ENCODE measurements at regions not wholly inside any gene's neighbourhood (a gene's known extent, or its start where the extent isn't known, plus 50 kb on each side); places are given as distances from the start of the nearest gene placed in this dataset.

DNA sequence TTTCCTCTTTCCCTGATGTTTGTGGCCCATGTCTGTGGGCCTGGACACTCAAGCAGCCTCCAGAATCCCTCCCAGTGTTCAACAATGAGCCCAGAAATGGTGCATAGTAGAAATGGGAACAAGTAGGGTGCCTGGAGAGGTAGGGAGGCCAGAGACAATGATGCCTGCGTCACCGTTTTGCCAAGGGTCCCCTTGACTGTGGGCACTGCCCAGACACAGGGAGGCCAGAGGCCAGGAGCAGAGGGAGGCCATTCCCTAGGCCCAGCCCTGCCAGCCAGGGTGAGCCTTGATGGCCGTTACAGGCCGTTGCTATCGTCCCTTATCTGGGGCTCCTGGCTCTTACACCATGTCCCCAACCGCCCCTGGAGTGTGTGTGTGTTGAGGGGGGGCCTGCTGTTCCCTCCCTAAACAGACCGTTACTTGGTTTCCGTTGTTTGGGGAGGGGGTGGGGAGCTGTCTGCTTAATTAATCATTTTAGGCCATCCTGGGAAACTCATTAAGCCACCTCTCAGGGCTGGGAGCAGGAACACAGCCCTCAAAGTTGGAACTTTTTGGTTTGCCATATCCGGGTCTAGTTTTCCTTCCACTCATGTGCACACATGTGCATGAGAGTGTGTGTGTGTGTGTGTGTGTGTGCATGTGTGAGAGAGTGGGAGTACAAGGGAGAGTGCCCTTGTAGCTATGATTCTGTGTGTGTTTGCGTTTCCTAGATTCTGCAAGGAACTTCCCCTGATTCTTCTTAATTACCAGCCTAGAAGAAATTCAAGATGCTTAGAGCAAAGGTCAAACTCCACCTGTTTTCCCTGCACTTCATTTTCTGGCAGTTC lies 135.2 kb upstream of the HAAO start:
- H3K4me3 Mint-ChIP-seq = no peak overlapping the region
- ATAC-seq (replicated peaks in 1 of 4) = no peak
- WGBS (ENCODE audit: insufficient coverage) = 73% methylated on average over 2 of the region's 10 CpGs

DNA sequence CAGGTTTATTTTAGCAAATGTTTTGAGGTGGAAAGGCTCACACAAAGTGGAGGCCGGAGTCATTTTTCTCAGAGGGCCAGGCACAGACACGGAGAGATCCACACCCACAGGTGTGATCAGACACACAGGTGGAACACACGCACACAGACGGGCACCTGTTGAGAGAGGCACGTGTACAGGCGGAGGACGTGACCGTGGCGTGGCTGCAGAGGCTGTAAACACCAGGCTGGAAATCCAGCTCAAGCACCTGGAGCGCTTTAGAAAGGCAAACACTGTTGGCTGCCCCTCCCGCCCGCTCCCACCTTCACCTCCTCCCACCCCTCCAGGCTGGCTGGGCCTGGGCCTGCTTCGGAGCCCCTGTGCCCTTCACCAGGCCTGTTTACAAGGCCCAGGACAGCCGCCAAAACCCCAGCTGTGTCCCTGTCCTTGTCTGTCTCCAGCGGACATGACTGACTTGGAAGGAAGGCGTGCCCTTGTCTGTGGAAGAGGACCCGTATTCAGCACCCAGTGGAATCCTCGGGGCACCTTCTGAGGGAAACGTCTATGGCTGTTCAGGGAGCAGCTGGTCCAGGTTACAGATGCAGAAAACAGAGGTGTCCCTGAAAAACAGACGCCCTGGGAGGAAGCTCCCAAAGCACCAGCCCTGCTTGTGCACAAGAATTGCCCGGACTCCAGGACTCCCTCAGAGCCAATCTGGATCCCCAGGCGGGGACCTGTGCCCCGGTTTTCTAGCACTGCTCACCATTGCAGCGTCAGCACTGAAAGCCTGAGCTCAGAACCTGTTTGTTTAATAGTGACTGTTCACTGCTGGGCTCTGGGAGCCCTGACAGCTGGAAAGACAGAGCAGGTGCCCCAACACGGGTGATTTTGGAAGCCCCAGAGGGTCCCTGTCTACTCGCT lies 134.3 kb upstream of the HAAO start:
- ATAC-seq (replicated peaks in 1 of 4) (no peak), DNase-seq (no peak)
- no peaks in the 10 kb centered on the region for H3K9me3 Mint-ChIP-seq
- no peaks in the 10 kb centered on the region for H3K4me1 Mint-ChIP-seq
- no peaks in the 10 kb centered on the region for H3K36me3 ChIP-seq (ENCODE audit: control insufficient read depth in 2 of 2, extremely low read depth in 1 of 2, insufficient read depth in 1 of 2, low read length in 1 of 2)
- H3K4me3 Mint-ChIP-seq = no peak overlapping the region
- no peaks in the 10 kb centered on the region for H3K36me3 Mint-ChIP-seq
- ChIA-PET CTCF (interaction anchor here (0.6 to 0.7 kb wide), 2 partner anchors 558 to 686 kb away, joined by 4 to 5 read pairs; no protein-coding TSS in a partner anchor), POLR2A (no interaction called here)
- H3K4me3 ChIP-seq (ENCODE audit: control insufficient read depth in 1 of 2, extremely low read depth in 1 of 2, low read length in 1 of 2) = no peak overlapping the region
- no peaks in the 10 kb centered on the region for H3K4me1 ChIP-seq (ENCODE audit: control insufficient read depth in 1 of 2, extremely low read depth in 1 of 2, insufficient read depth in 2 of 2, low read length in 2 of 2)
- H3K27ac ChIP-seq (ENCODE audit: low read length) = no peak overlapping the region
- no peaks in the 10 kb centered on the region for H3K9me3 ChIP-seq
- peaks cover 0 to 9% of the 10 kb centered on the region in 2 experiments for H3K27me3 ChIP-seq (replicated peaks in 1 of 2; ENCODE audit: control insufficient read depth in 2 of 2, extremely low read depth in 1 of 2, insufficient read depth in 2 of 2, low read length in 1 of 2)
- H3K27ac Mint-ChIP-seq = no peak overlapping the region
- no peaks in the 10 kb centered on the region for H3K27me3 Mint-ChIP-seq
- 83% methylated on average over 25 of the region's 26 CpGs for WGBS (ENCODE audit: insufficient coverage)

More for the DNA sequence above, 135.2 kb upstream of the HAAO start:
- no peak overlapping the region for H3K27ac ChIP-seq (ENCODE audit: low read length)
- CTCF ChIA-PET = no interaction called here
- POLR2A ChIA-PET = no interaction called here
- Mint-ChIP-seq H3K27me3 (no peaks in the 10 kb centered on the region), H3K9me3 (no peaks in the 10 kb centered on the region), H3K36me3 (no peaks in the 10 kb centered on the region), H3K27ac (no peak overlapping the region), H3K4me1 (no peaks in the 10 kb centered on the region)
- no peaks in the 10 kb centered on the region for H3K36me3 ChIP-seq (ENCODE audit: control insufficient read depth in 2 of 2, extremely low read depth in 1 of 2, insufficient read depth in 1 of 2, low read length in 1 of 2)
- no peak for DNase-seq
- no peaks in the 10 kb centered on the region for H3K9me3 ChIP-seq
- peaks cover 0 to 9% of the 10 kb centered on the region in 2 experiments for H3K27me3 ChIP-seq (replicated peaks in 1 of 2; ENCODE audit: control insufficient read depth in 2 of 2, extremely low read depth in 1 of 2, insufficient read depth in 2 of 2, low read length in 1 of 2)
- no peak overlapping the region for H3K4me3 ChIP-seq (ENCODE audit: control insufficient read depth in 1 of 2, extremely low read depth in 1 of 2, low read length in 1 of 2)
- H3K4me1 ChIP-seq (ENCODE audit: control insufficient read depth in 1 of 2, extremely low read depth in 1 of 2, insufficient read depth in 2 of 2, low read length in 2 of 2) = no peaks in the 10 kb centered on the region

DNA sequence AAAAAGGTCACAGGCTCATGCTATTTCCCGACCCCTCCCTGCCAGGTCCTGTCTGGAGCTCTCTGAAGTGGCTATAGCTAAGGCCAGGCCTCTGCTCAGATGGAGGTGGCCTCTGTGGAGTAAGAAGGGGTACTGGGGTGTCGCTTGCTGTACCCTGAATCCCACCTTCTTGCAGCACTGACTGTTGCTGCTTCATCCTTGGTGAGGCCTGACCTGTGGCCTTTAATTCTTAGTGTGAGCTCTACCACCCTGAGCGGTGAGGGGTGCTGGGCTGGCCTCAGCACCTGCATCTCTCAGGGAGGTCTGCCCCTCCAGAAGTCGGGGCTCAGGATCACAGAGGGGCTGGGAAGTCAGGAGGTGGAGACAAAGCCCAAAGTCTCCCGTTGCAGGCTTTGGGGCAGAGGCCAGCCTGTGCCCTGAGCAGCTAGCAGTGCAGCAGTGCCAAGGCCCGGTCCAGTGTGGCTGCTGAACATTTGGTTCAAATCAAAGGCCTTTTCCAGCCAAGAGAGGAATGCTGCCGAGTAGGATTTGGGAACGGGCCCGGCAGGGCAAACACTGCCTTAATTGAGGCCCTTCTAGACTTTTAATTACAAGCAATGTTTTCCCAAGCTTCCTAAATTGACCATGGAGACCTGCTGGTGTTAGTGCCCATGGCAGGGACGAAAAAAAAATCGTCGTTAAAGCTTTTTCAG lies 133.5 kb upstream of the HAAO start:
- Histone ChIP-seq H3K4me3 (ENCODE audit: control insufficient read depth in 1 of 2, extremely low read depth in 1 of 2, low read length in 1 of 2) (no peak overlapping the region), H3K27ac (ENCODE audit: low read length) (no peak overlapping the region), H3K27me3 (replicated peaks in 1 of 2; ENCODE audit: control insufficient read depth in 2 of 2, extremely low read depth in 1 of 2, insufficient read depth in 2 of 2, low read length in 1 of 2) (peaks cover 0 to 13% of the 10 kb centered on the region in 2 experiments), H3K9me3 (no peaks in the 10 kb centered on the region), H3K4me1 (ENCODE audit: control insufficient read depth in 1 of 2, extremely low read depth in 1 of 2, insufficient read depth in 2 of 2, low read length in 2 of 2) (no peaks in the 10 kb centered on the region), H3K36me3 (ENCODE audit: control insufficient read depth in 2 of 2, extremely low read depth in 1 of 2, insufficient read depth in 1 of 2, low read length in 1 of 2) (no peaks in the 10 kb centered on the region)
- no peak overlapping the region for H3K4me3 Mint-ChIP-seq
- 77% methylated on average over 9 of the region's 12 CpGs for WGBS (ENCODE audit: insufficient coverage)
- no peaks in the 10 kb centered on the region for H3K36me3 Mint-ChIP-seq
- H3K9me3 Mint-ChIP-seq = no peaks in the 10 kb centered on the region
- H3K27ac Mint-ChIP-seq = no peak overlapping the region
- H3K4me1 Mint-ChIP-seq = no peaks in the 10 kb centered on the region
- no peaks in the 10 kb centered on the region for H3K27me3 Mint-ChIP-seq
- ChIA-PET POLR2A (no interaction called here), CTCF (interaction anchor here (0.6 to 0.7 kb wide), 2 partner anchors 559 to 687 kb away, joined by 4 to 5 read pairs; no protein-coding TSS in a partner anchor)
- DNase-seq (no peak), ATAC-seq (replicated peaks in 1 of 4) (no peak)

DNA sequence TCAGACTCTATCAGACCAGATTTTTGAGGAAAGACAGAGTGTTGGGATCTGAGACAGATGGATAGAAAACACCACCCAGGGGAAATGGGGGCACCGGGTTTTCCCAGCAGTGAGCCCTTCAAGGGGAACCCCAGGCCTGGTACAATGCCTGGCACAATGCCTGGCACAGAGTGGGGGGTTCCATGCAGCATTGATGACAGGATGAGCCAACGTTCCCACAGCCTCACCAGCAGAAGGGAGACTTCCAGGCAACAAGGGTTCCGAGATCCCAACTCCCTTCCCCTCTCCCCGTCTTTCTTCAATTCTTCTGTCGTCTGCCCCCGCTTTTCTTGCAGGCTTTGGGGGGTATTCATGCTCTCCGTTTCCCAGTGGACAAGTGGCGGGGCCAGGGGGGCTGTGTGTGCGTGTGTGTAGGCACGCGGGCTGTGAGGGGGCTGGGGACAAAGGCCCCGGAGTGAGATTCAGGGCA lies 132.1 kb upstream of the HAAO start:
- H3K27me3 ChIP-seq (replicated peaks in 1 of 2; ENCODE audit: control insufficient read depth in 2 of 2, extremely low read depth in 1 of 2, insufficient read depth in 2 of 2, low read length in 1 of 2) = peaks cover 0 to 13% of the 10 kb centered on the region in 2 experiments
- H3K4me1 Mint-ChIP-seq = no peaks in the 10 kb centered on the region
- ATAC-seq (replicated peaks in 1 of 4) (no peak), DNase-seq (no peak)
- H3K9me3 Mint-ChIP-seq = no peaks in the 10 kb centered on the region
- H3K27ac Mint-ChIP-seq = no peak overlapping the region
- no peak overlapping the region for H3K27ac ChIP-seq (ENCODE audit: low read length)
- no peaks in the 10 kb centered on the region for H3K36me3 ChIP-seq (ENCODE audit: control insufficient read depth in 2 of 2, extremely low read depth in 1 of 2, insufficient read depth in 1 of 2, low read length in 1 of 2)
- POLR2A ChIA-PET = no interaction called here
- H3K27me3 Mint-ChIP-seq = no peaks in the 10 kb centered on the region
- WGBS (ENCODE audit: insufficient coverage) = 86% methylated on average over 1 of the region's 12 CpGs
- no peak overlapping the region for H3K4me3 ChIP-seq (ENCODE audit: control insufficient read depth in 1 of 2, extremely low read depth in 1 of 2, low read length in 1 of 2)
- H3K9me3 ChIP-seq = no peaks in the 10 kb centered on the region
- H3K36me3 Mint-ChIP-seq = no peaks in the 10 kb centered on the region
- no peak overlapping the region for H3K4me3 Mint-ChIP-seq
- CTCF ChIA-PET = interaction anchor here in 1 of 2 donors (0.5 kb wide), 1 partner anchor 94 kb away, joined by 4 read pairs; no protein-coding TSS in a partner anchor
- no peaks in the 10 kb centered on the region for H3K4me1 ChIP-seq (ENCODE audit: control insufficient read depth in 1 of 2, extremely low read depth in 1 of 2, insufficient read depth in 2 of 2, low read length in 2 of 2)

DNA sequence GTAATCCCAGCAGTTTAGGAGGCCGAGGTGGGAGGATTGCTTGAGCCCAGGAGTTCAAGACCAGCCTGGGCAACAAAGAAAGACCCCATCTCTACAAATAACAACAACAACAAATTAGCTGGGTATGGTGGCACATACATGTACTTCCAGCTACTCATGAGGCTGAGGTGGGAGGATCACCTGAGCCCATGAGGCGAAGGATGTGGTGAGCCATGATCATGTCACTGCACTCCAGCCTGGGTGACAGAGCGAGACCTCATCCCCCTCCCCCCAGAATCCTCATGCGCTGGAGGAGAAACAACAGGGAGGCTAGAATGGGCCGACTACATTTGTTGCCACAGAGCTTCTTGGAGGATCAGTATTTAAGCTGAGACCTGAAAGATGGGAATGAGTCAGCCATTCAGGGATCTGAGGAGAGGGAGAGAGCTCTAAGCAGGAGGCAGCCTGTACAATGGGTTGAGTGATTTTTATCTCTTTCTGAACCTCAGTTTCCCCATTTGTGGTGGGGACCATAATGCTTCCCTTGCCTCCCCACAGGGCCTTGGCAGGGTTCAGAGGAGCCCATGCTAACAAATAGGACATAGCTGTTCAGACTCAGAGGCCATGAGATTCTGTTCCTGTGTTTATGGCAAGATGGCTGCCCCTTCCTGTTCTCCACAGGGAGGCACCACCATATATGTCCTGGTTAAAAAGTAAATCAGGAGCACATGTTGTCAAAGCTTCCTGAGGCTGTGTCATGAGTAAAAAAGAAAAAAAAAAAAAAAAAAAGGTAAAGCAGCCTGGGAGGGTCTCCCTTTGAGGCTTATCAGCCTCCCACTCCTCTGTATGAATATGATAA lies 131.4 kb upstream of the HAAO start:
- Histone ChIP-seq H3K9me3 (no peaks in the 10 kb centered on the region), H3K36me3 (ENCODE audit: control insufficient read depth in 2 of 2, extremely low read depth in 1 of 2, insufficient read depth in 1 of 2, low read length in 1 of 2) (no peaks in the 10 kb centered on the region), H3K4me1 (ENCODE audit: control insufficient read depth in 1 of 2, extremely low read depth in 1 of 2, insufficient read depth in 2 of 2, low read length in 2 of 2) (no peaks in the 10 kb centered on the region), H3K27ac (ENCODE audit: low read length) (no peak overlapping the region), H3K27me3 (replicated peaks in 1 of 2; ENCODE audit: control insufficient read depth in 2 of 2, extremely low read depth in 1 of 2, insufficient read depth in 2 of 2, low read length in 1 of 2) (peaks cover 0 to 13% of the 10 kb centered on the region in 2 experiments), H3K4me3 (ENCODE audit: control insufficient read depth in 1 of 2, extremely low read depth in 1 of 2, low read length in 1 of 2) (no peak overlapping the region)
- H3K4me3 Mint-ChIP-seq = no peak overlapping the region
- ATAC-seq (replicated peaks in 1 of 4) (no peak), DNase-seq (no peak)
- H3K9me3 Mint-ChIP-seq = no peaks in the 10 kb centered on the region
- no peaks in the 10 kb centered on the region for H3K4me1 Mint-ChIP-seq
- POLR2A ChIA-PET = no interaction called here
- no peaks in the 10 kb centered on the region for H3K36me3 Mint-ChIP-seq
- WGBS (ENCODE audit: insufficient coverage) = no CpG with 5 or more reads among the region's 5 CpGs
- CTCF ChIA-PET = interaction anchor here in 1 of 2 donors (0.5 to 0.6 kb wide), 2 partner anchors 94 to 406 kb away, joined by 4 read pairs; no protein-coding TSS in a partner anchor
- no peaks in the 10 kb centered on the region for H3K27me3 Mint-ChIP-seq
- H3K27ac Mint-ChIP-seq = no peak overlapping the region

Measured in T-cell (primary cell).